ENCODE measurements at regions not wholly inside any gene's neighbourhood (a gene's known extent, or its start where the extent isn't known, plus 50 kb on each side); places are given as distances from the start of the nearest gene placed in this dataset.
A peak's percentile ranks its signal among the peaks of the same experiment; 100 is the strongest.

DNA sequence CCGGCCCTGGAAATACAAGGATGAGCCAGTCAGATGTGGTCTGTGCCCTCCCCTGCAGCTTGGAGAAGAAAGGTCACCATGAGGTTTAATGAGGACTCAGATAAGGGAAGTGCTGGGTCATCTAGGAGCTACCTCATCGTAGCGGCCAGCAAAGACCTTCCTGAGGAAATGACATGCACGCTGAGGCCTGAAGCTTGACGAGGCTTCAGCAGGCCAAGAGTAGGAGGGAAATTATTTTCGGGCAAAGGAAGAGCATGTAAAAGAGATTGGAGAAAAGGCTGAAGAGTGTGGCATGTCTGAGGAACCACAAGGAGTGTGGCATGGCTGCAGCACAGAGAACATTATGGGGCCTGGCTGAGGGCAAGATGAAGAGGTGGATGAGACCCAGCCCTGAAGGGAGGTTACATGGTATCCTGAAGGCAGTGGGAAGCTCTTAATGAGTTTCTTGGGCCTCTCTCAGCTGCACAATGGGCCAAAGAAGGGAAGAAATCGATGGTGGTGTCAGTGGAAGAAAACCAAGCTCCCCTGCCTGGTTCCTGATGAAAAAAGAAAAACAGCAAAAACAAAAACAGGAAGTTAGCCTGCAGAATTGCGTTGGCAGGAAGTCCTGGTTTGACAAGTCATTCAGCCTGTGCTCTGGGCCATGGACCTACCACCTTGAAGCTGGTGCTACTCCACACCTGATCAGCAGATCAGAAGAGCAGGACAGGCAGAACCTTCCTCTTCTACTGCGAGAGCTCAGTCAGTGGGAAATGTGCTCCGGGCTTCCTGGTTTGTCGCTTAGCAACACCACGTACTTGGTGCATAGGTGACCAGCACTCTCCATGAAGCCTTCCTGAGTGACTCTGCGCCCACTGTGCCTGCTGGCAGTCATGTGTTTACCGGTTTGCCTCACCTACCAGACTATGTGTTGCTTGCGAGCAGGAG is 134.5 kb upstream of the KLF3 start (continued):
- TF ChIP-seq RNF2 (IDR thresholded peaks at IDR 0.05) (peak; percentile 97), ZNF280B (CRISPR knock-in tag; IDR thresholded peaks at IDR 0.05) (no peak), RFX1 (IDR thresholded peaks at IDR 0.05) (peak; percentile 83), CBFA2T2 (conservative IDR thresholded peaks at IDR 0.05) (peak; percentile 76), ZBTB49 (CRISPR knock-in tag; IDR thresholded peaks at IDR 0.05; ENCODE audit: borderline replicate concordance) (no peak), MAFF (IDR thresholded peaks at IDR 0.05; ENCODE audit: low read length) (peak; percentile 94), SRSF7 (optimal IDR thresholded peaks at IDR 0.05; ENCODE audit: low read depth, low read length) (no peak), NCOA4 (IDR thresholded peaks at IDR 0.05; ENCODE audit: partially characterized antibody) (no peak), CC2D1A (IDR thresholded peaks at IDR 0.05) (peak; percentile 53; the same call in 1 of the 2 replicates), PML (IDR thresholded peaks at IDR 0.05; ENCODE audit: low read length) (peak; percentile 42; the same call in 1 of the 2 replicates), ZNF696 (CRISPR knock-in tag; conservative IDR thresholded peaks at IDR 0.05) (no peak), BCOR (IDR thresholded peaks at IDR 0.05) (no peak), TAF7 (tag; IDR thresholded peaks at IDR 0.05) (peak; percentile 63), TRIM24 (IDR thresholded peaks at IDR 0.05) (peak; percentile 71 to 88), ZNF24 (IDR thresholded peaks at IDR 0.05) (0 out of 2 replicates have a peak, but pooled peaks have one; percentile 29)
- TF ChIP-seq, protein P1, sequence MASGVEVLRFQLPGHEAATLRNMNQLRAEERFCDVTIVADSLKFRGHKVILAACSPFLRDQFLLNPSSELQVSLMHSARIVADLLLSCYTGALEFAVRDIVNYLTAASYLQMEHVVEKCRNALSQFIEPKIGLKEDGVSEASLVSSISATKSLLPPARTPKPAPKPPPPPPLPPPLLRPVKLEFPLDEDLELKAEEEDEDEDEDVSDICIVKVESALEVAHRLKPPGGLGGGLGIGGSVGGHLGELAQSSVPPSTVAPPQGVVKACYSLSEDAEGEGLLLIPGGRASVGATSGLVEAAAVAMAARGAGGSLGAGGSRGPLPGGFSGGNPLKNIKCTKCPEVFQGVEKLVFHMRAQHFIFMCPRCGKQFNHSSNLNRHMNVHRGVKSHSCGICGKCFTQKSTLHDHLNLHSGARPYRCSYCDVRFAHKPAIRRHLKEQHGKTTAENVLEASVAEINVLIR (CRISPR knock-in tag; IDR thresholded peaks at IDR 0.05): no peak; the same call in none of the 2 replicates
- TF ChIP-seq, protein P2, sequence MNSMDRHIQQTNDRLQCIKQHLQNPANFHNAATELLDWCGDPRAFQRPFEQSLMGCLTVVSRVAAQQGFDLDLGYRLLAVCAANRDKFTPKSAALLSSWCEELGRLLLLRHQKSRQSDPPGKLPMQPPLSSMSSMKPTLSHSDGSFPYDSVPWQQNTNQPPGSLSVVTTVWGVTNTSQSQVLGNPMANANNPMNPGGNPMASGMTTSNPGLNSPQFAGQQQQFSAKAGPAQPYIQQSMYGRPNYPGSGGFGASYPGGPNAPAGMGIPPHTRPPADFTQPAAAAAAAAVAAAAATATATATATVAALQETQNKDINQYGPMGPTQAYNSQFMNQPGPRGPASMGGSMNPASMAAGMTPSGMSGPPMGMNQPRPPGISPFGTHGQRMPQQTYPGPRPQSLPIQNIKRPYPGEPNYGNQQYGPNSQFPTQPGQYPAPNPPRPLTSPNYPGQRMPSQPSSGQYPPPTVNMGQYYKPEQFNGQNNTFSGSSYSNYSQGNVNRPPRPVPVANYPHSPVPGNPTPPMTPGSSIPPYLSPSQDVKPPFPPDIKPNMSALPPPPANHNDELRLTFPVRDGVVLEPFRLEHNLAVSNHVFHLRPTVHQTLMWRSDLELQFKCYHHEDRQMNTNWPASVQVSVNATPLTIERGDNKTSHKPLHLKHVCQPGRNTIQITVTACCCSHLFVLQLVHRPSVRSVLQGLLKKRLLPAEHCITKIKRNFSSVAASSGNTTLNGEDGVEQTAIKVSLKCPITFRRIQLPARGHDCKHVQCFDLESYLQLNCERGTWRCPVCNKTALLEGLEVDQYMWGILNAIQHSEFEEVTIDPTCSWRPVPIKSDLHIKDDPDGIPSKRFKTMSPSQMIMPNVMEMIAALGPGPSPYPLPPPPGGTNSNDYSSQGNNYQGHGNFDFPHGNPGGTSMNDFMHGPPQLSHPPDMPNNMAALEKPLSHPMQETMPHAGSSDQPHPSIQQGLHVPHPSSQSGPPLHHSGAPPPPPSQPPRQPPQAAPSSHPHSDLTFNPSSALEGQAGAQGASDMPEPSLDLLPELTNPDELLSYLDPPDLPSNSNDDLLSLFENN (IDR thresholded peaks at IDR 0.05; ENCODE audit: low read depth in 2 of 2, low read length in 2 of 2): peak in 1 of 2 experiments; percentile 63; a peak in 1 of 4 replicates
- TF ChIP-seq, protein P3, sequence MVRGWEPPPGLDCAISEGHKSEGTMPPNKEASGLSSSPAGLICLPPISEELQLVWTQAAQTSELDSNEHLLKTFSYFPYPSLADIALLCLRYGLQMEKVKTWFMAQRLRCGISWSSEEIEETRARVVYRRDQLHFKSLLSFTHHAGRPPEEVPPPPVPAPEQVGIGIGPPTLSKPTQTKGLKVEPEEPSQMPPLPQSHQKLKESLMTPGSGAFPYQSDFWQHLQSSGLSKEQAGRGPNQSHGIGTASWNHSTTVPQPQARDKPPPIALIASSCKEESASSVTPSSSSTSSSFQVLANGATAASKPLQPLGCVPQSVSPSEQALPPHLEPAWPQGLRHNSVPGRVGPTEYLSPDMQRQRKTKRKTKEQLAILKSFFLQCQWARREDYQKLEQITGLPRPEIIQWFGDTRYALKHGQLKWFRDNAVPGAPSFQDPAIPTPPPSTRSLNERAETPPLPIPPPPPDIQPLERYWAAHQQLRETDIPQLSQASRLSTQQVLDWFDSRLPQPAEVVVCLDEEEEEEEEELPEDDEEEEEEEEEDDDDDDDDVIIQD (CRISPR knock-in tag; IDR thresholded peaks at IDR 0.05): no peak

All from K562 (cell line).